ENCODE measurements at regions not wholly inside any gene's neighbourhood (a gene's known extent, or its start where the extent isn't known, plus 50 kb on each side); places are given as distances from the start of the nearest gene placed in this dataset.
A peak's percentile ranks its signal among the peaks of the same experiment; 100 is the strongest.

GRCh38 chrX:40936827-40937226 is 148.4 kb upstream of the USP9X start:
- Histone ChIP-seq H3K9me3 (no peaks in the 10 kb centered on the region), H3K27ac (no peak overlapping the region), H3K4me1 (peaks cover 0 to 25% (median 3%) of the 10 kb centered on the region in 9 donors), H3K36me3 (no peaks in the 10 kb centered on the region), H3K27me3 (peaks cover 0 to 5% (median 0%) of the 10 kb centered on the region in 7 donors), H3K4me3 (no peak overlapping the region)
- DNase-seq (no peak), ATAC-seq (no peak)
- 97 to 99% methylated on average over 6 of the region's 6 CpGs for WGBS, 2 donors
- intact Hi-C loops (cut with DNase I) = loop anchor here in 1 of 10 donors (10.0 kb wide), 1 partner anchor 68 kb away; no protein-coding TSS in a partner anchor
- TF ChIP-seq CTCF (IDR thresholded peaks at IDR 0.05) = no peak

DNA sequence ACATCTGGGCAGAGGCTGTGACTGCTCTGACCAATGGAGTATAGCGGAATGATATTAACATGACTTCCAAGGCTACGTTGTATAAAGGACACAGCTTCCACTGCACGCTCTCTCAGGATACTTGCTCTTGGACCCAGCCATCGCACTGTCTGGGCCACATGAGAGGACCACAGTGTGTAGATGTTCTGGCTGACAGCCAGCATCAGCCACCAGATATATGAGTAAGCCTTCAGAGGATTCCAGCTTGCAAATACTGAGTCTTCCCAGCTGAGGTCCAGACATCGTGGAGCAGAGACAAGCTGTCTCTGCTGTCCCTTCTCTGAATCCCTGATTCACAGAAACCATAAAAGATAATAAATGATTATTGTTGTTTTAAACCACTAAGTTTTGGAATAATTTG is 146.8 kb upstream of the USP9X start:
- Histone ChIP-seq H3K9me3 (no peaks in the 10 kb centered on the region), H3K4me1 (peaks cover 0 to 11% (median 0%) of the 10 kb centered on the region in 9 donors), H3K27me3 (peaks cover 0 to 5% (median 0%) of the 10 kb centered on the region in 7 donors), H3K27ac (no peak overlapping the region), H3K36me3 (no peaks in the 10 kb centered on the region), H3K4me3 (no peak overlapping the region)
- intact Hi-C loops (cut with DNase I) = loop anchor here in 1 of 10 donors (10.0 kb wide), 1 partner anchor 66 kb away; no protein-coding TSS in a partner anchor
- TF ChIP-seq CTCF (IDR thresholded peaks at IDR 0.05) = no peak
- WGBS, 2 donors = 78 to 79% methylated on average over 5 of the region's 5 CpGs
- DNase-seq (no peak), ATAC-seq (peak in 1 of 8 donors; percentile 44)

- Histone ChIP-seq H3K9me3 (no peaks in the 10 kb centered on the region), H3K27ac (no peak overlapping the region), H3K4me3 (no peak overlapping the region), H3K4me1 (peaks cover 0 to 14% (median 0%) of the 10 kb centered on the region in 9 donors), H3K36me3 (no peaks in the 10 kb centered on the region), H3K27me3 (peaks cover 0 to 2% (median 0%) of the 10 kb centered on the region in 7 donors)
- no peak for TF ChIP-seq CTCF (IDR thresholded peaks at IDR 0.05)
- WGBS, 2 donors = 68 to 84% methylated on average over 1 of the region's 1 CpG
- no peak for DNase-seq
- ATAC-seq = no peak
- intact Hi-C loops (cut with DNase I) = loop anchor here in 1 of 10 donors (10.0 kb wide), 1 partner anchor 72 kb away; no protein-coding TSS in a partner anchor
Observed at GRCh38 chrX:40943093-40943641, 142.1 kb upstream of the USP9X start.

GRCh38 chrX:40945361-40945713 is 139.9 kb upstream of the USP9X start:
- TF ChIP-seq CTCF (IDR thresholded peaks at IDR 0.05) = no peak
- no peaks in the 10 kb centered on the region for H3K36me3 ChIP-seq
- DNase-seq (peak in 1 of 2 donors; percentile 23), ATAC-seq (peak in 7 of 8 donors; percentile 62 to 93 (median 82))
- peak overlapping the region in 3 of 10 donors; percentile 0 to 61 (median 31) for H3K27ac ChIP-seq
- H3K4me3 ChIP-seq = no peak overlapping the region
- 10 to 12% methylated on average over 5 of the region's 5 CpGs for WGBS, 2 donors
- no peaks in the 10 kb centered on the region for H3K9me3 ChIP-seq
- H3K4me1 ChIP-seq = peaks cover 0 to 14% (median 0%) of the 10 kb centered on the region in 9 donors
- H3K27me3 ChIP-seq = peaks cover 0 to 3% (median 0%) of the 10 kb centered on the region in 7 donors
- intact Hi-C loops (cut with DNase I) = loop anchor here in 1 of 10 donors (10.0 kb wide), 1 partner anchor 69 kb away; no protein-coding TSS in a partner anchor

Measured in heart right ventricle (tissue), 16 donors.